Activated CD4-positive, alpha-beta T cell treated with anti-CD3 and anti-CD28 coated beads, Interleukin-2, Interleukin-4, amounts not matched to agents 100 ng/mL and 50 ng/mL, durations not matched to agents 16 hours and 8 hours (primary cell): ENCODE measurements at regions not wholly inside any gene's neighbourhood (a gene's known extent, or its start where the extent isn't known, plus 50 kb on each side); places are given as distances from the start of the nearest gene placed in this dataset.

Experiments used
- DNase-seq: peaks from one replicate; pipeline ENCODE4 v3.0.0-alpha.2; 2020; ENCODE audit warnings: low spot score

- no peak for DNase-seq
Measured at GRCh38 chr4:128386761-128387599, 99.4 kb upstream of the PGRMC2 start.

- no peak for DNase-seq
Measured at GRCh38 chr4:128385683-128386304, 98.2 kb upstream of the PGRMC2 start.

GRCh38 chr4:128384765-128385598 lies 97.4 kb upstream of the PGRMC2 start:
- no peak for DNase-seq

- DNase-seq, result no peak
Measured at GRCh38 chr4:128384091-128384520, 96.5 kb upstream of the PGRMC2 start.

- no peak for DNase-seq
Measured at GRCh38 chr4:128381748-128382559, 94.3 kb upstream of the PGRMC2 start.

- no peak for DNase-seq
Measured at GRCh38 chr4:128380306-128380705, 92.7 kb upstream of the PGRMC2 start.

- no peak for DNase-seq
Measured at GRCh38 chr4:128379860-128380259, 92.2 kb upstream of the PGRMC2 start.

- no peak for DNase-seq
Measured at GRCh38 chr4:128378668-128379067, 91.1 kb upstream of the PGRMC2 start.

GRCh38 chr4:128376958-128377357 lies 89.3 kb upstream of the PGRMC2 start:
- no peak for DNase-seq

- DNase-seq, result no peak
Measured at GRCh38 chr4:128376303-128376702, 88.7 kb upstream of the PGRMC2 start.

- DNase-seq, result no peak
Measured at GRCh38 chr4:128373628-128374027, 86.0 kb upstream of the PGRMC2 start.

GRCh38 chr4:128371876-128372275 lies 84.3 kb upstream of the PGRMC2 start:
- no peak for DNase-seq

- no peak for DNase-seq
Measured at GRCh38 chr4:128371001-128371777, 83.6 kb upstream of the PGRMC2 start.

- no peak for DNase-seq
Measured at GRCh38 chr4:128366212-128366611, 78.6 kb upstream of the PGRMC2 start.

- no peak for DNase-seq
Measured at GRCh38 chr4:128364565-128364964, 77.0 kb upstream of the PGRMC2 start.

GRCh38 chr4:128363966-128364365 lies 76.4 kb upstream of the PGRMC2 start:
- DNase-seq, result no peak

- DNase-seq, result no peak
Measured at GRCh38 chr4:128362760-128363159, 75.1 kb upstream of the PGRMC2 start.

- no peak for DNase-seq
Measured at GRCh38 chr4:128359422-128359821, 71.8 kb upstream of the PGRMC2 start.

GRCh38 chr4:128358913-128359279 lies 71.3 kb upstream of the PGRMC2 start:
- no peak for DNase-seq

- DNase-seq, result no peak
Measured at GRCh38 chr4:128358231-128358912, 70.8 kb upstream of the PGRMC2 start.

GRCh38 chr4:128357286-128357685 lies 69.7 kb upstream of the PGRMC2 start:
- DNase-seq, result no peak
